GM18499 (cell line): ENCODE measurements at regions not wholly inside any gene's neighbourhood (a gene's known extent, or its start where the extent isn't known, plus 50 kb on each side); places are given as distances from the start of the nearest gene placed in this dataset.

Source experiments
- ATAC-seq: cut with Tn5 transposase; IDR thresholded peaks from one replicate; pipeline ENCODE4 v1.9.1; 2021; ENCODE audit warnings: moderate number of reproducible peaks; ENCODE audit not compliant: insufficient read depth, unreplicated experiment

GRCh38 chr13:89221557-89222158, 1550.5 kb downstream of the SLITRK5 start:
- ATAC-seq = no peak

DNA sequence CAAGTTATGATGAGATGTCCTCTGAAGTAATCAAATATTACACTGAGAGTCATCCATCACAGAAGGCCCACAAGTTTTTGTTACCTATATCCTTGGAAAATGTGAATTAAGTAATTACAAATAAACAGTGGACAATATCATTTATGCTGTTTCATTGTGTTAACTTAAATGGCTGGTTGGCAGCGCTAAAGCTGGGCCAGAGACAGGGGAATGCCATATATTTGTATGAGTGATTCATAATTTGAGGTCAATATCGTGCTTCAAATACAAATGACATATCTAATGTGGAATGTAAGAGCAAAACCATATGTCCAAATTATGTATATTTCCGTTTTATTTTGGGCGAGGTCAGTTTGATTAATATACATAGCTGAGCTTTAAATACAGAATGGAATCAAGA, 1556.2 kb downstream of the SLITRK5 start:
- ATAC-seq = no peak

GRCh38 chr13:89238496-89238895, 1567.3 kb downstream of the SLITRK5 start:
- no peak for ATAC-seq

DNA sequence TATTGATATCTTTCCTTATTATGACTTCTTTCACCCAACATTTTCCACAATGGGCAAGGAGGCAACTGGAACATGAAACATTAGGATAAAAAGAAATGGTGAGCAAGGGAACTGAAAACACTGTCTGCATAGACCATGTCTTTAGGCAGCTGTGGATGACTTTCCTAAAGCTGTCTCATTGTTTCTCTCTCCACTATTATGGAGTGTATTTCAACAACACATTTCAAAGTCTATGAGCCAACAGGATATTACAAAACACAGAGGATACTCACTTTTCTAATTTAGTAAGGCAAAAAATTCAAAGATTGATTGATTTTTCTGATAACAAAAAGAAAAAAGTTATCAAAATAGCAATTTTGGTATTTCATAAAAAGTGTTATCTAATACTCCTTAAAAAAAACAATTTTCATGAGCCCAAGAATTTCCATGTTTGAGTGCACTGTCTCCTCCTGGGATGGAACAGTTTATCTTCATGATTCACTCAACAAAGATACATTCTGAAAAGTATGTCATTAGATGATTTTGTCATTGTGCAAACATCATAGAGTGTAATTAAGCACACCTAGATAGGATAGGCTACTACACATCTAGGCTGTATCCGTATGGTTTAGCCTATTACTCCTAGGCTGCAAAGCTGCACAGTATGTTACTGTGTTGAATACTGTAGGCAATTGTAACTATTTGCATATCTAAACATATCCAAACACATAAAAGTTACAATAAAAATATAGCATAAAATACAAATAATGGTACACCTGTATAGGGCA, 1568.4 kb downstream of the SLITRK5 start:
- no peak for ATAC-seq

DNA sequence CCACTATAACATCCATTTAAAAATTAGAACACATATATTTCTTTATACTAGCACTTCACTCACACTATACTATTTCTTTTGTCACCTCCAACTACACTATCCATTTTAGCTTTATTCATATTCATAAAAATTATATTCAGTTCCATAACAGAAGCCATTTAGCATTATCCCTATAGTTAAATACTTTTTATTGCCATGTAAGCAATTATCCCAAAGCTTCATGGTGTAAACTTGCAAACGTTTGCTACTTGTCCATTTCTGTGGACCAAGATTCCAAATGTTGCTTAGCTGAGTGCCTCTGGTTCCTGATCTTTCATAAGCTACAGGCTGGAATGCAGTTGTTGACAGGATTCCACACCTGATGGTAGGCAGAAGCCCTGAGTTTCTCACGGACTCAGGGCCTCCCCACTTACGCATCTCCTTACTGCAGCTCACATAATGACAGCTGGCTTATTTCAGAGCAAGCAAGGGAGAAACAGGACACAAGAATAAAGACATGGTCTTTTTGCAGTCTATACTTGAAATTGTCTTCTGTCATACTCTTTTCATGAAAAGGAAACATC, 1584.8 kb downstream of the SLITRK5 start:
- no peak for ATAC-seq

- no peak for ATAC-seq
Observed at GRCh38 chr13:89267734-89268133, 1596.6 kb downstream of the SLITRK5 start.

DNA sequence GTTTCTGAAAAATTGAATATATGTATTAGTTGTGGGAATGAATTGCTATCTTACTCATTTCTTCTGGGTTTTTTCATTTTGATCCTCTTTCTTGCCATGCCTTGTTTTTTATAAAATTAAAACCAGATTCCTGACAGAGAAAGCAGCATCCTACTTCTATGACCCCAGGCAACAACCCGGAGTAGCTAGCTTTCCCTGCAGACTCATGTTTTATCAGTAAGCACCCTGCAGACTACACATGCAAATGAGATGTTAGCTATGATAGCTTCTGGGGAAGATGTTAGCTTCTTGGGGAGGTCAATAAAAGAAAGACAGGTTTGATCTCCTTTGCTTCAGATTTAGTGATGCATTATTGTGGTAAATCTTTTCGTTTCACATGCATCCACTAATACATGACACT, 1598.6 kb downstream of the SLITRK5 start:
- ATAC-seq = no peak

DNA sequence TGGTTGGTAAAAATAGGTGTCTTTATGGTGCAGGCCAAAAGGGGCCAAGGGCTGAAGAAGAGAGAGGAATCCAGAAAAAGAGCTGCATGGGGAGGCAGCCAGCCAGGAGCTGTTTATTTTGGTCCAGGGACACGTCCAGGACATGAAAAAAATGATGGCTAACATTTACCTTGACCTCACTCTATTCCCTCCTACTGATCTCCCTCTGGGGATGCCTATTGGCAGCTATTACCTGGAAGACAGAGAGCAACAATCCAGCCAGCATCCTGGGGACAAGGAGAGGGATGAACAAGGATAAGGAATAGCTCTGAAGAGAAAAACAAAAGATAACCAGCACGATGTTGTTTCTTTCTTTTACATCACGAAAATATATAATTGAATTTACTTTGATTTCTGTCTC, 1599.6 kb downstream of the SLITRK5 start:
- ATAC-seq = no peak

DNA sequence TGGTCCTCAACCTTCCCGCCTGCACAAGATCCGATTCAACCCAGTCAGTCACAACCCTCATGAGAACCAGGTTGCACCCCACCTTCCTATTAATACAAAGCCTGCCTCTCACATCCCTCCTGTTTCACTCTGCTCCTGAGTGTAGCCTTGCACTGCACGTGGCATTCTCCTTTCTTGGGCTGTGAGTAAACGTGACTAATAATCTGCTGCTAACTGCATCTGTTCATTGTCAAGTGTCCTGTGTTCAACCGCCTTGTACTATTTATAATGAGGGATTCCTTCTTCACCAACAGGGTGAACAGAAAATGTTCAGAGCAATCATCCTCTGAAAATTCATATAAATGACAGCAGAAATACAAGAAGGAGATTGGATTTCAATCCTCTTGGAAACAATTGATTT, 1608.2 kb downstream of the SLITRK5 start:
- ATAC-seq = no peak

GRCh38 chr13:89281331-89281730, 1610.2 kb downstream of the SLITRK5 start:
- ATAC-seq = no peak

- ATAC-seq = no peak
Observed at GRCh38 chr13:89282241-89282640, 1611.1 kb downstream of the SLITRK5 start.

GRCh38 chr13:89287381-89287780, 1616.2 kb downstream of the SLITRK5 start:
- ATAC-seq = no peak

DNA sequence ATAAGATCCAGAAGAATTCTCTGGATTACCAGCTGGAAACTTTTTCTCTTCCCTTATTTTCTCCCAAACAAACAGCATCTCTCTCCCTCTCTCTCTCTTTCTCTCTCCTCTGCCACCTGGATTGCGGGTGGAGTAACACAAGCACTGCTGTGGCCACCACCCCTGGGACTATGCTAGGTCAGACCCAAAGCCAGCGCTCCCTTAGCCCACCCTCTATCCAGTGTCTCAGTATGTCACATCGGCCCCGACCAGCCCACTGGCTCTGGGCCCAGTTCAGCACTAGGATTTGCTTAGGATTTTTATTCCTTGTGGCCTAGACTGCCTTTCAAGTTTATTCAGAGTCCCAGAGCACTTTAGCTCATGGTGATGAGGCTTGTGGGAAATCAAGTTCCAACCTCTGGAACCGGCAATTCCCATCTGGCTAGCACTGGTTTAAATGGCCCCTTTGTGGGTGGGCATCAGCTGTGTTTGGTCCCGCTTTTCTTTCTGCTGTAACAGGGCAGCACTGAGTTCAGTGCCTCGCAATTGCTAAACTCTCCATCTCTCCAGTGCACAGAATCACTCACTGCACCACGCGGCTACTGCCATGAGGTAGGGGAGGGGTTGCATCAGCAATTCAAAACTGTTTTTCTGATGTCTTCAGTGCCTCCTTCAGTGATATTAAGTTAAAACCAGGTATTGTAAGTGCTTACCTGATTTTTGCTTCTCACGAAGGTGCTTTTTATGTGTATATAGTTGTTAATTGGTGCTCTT, 1623.1 kb downstream of the SLITRK5 start:
- no peak for ATAC-seq

GRCh38 chr13:89307278-89307677, 1636.1 kb downstream of the SLITRK5 start:
- ATAC-seq = no peak

DNA sequence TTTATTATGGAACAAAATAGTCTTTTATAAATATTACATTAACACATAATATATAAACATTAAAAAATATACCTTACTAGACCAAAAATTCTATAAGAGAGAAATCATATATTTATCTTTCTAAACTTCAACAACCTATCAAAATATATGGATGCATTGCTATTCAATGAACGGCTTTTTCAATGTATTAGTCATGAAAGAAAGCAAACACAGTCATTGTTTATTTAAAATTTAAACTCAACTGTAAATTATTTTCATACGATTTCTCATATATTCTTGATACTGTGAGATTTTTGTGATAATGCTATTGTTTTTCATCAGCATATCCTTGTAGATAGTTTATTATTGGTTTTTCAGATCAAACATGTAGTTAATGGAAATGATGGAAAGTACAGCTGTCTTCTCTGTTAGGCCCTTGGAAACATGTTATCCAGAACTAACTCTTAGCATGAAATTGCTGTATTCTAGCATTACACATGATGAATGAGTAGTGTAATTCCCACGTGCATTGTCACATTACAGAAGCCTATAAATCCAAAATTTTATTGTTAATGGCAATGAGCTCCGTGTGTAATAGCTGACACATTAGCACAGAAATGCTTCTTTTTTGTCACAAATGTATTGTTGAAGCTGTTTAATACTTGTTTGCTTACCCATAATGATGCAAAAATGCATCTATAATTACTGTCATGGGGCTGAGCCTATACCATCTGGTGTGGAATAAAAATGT, 1639.9 kb downstream of the SLITRK5 start:
- ATAC-seq = no peak

- ATAC-seq = no peak
Observed at GRCh38 chr13:89315287-89315686, 1644.1 kb downstream of the SLITRK5 start.

- ATAC-seq = no peak
Observed at GRCh38 chr13:89322466-89322865, 1651.3 kb downstream of the SLITRK5 start.

GRCh38 chr13:89324582-89324981, 1653.4 kb downstream of the SLITRK5 start:
- no peak for ATAC-seq

- no peak for ATAC-seq
Observed at GRCh38 chr13:89343165-89343564, 1672.0 kb downstream of the SLITRK5 start.

GRCh38 chr13:89352384-89352783, 1681.2 kb downstream of the SLITRK5 start:
- no peak for ATAC-seq
